SK-N-SH (cell line): ENCODE measurements at regions not wholly inside any gene's neighbourhood (a gene's known extent, or its start where the extent isn't known, plus 50 kb on each side); places are given as distances from the start of the nearest gene placed in this dataset.

Experiments
- CTCF ChIP-seq: fragments of 200-600 bp; sonication (generic); IDR thresholded peaks from 2 replicates; pipeline ENCODE4 v1.6.1; 2017; ENCODE audit warnings: antibody characterized with exemption, mild to moderate bottlenecking, moderate library complexity
- EP300 ChIP-seq, 2 experiments: IDR thresholded peaks; 2 replicates each; pipeline versions ENCODE4 v1.4.0 to v1.6.1; 2012; ENCODE audit warnings: borderline replicate concordance in 1 of 2, low read depth in 1 of 2, low read length in 1 of 2
- FOXM1 ChIP-seq: IDR thresholded peaks from 2 replicates; pipeline ENCODE4 v1.4.0; 2012; ENCODE audit warnings: low read depth, mild to moderate bottlenecking
- GABPA ChIP-seq: IDR thresholded peaks from 2 replicates; pipeline ENCODE4 v1.4.0; 2012; ENCODE audit warnings: low read depth, mild to moderate bottlenecking
- JUND ChIP-seq: IDR thresholded peaks from 2 replicates; pipeline ENCODE4 v1.4.0; 2012
- POLR2AphosphoS5 ChIP-seq: IDR thresholded peaks from 2 replicates; pipeline ENCODE4 v1.6.1; 2012; ENCODE audit warnings: low read depth, low read length
- RAD21 ChIP-seq: IDR thresholded peaks from 2 replicates; pipeline ENCODE4 v1.6.1; 2012; ENCODE audit warnings: mild to moderate bottlenecking, low read length
- RCOR1 ChIP-seq: fragments of 150-350 bp; IDR thresholded peaks from 2 replicates; pipeline ENCODE4 v1.6.1; 2017; ENCODE audit warnings: antibody characterized with exemption, low read length
- REST ChIP-seq: IDR thresholded peaks from 2 replicates; pipeline ENCODE4 v1.6.1; 2012; ENCODE audit warnings: mild to moderate bottlenecking, low read depth, low read length, moderate library complexity
- TEAD4 ChIP-seq: IDR thresholded peaks from 2 replicates; pipeline ENCODE4 v1.4.0; 2012; ENCODE audit warnings: mild to moderate bottlenecking, borderline replicate concordance; ENCODE audit not compliant: insufficient read depth
- USF2 ChIP-seq: fragments of 150-350 bp; IDR thresholded peaks from 2 replicates; pipeline ENCODE4 v1.6.1; 2017; ENCODE audit warnings: antibody characterized with exemption, low read length, low read depth, borderline replicate concordance

GRCh38 chr6:74073999-74074398 is 378.0 kb downstream of the CD109 start:
- no peak for TF ChIP-seq CTCF
- TF ChIP-seq JUND = no peak
- TF ChIP-seq USF2 = no peak
- no peak for TF ChIP-seq RAD21
- TF ChIP-seq EP300 (IDR thresholded peaks at IDR 0.05; ENCODE audit: borderline replicate concordance in 1 of 2, low read depth in 1 of 2, low read length in 1 of 2) = no peak
- TF ChIP-seq FOXM1 = no peak
- no peak for TF ChIP-seq TEAD4
- TF ChIP-seq REST = no peak
- no peak for TF ChIP-seq POLR2AphosphoS5
- no peak for TF ChIP-seq RCOR1
- no peak for TF ChIP-seq GABPA
